SK-N-SH treated with all-trans-retinoic acid at 6 μM for 48 hours (cell line): ENCODE measurements at regions not wholly inside any gene's neighbourhood (a gene's known extent, or its start where the extent isn't known, plus 50 kb on each side); places are given as distances from the start of the nearest gene placed in this dataset.

Experiments
- ARNTL ChIP-seq: fragments of 450-650 bp; formaldehyde crosslinking; IDR thresholded peaks from 2 replicates; pipeline ENCODE4 v1.5.0; 2020; ENCODE audit warnings: low read depth, mild to moderate bottlenecking, moderate library complexity, borderline replicate concordance
- BACH2 ChIP-seq: fragments of 250-450 bp; sonication (Bioruptor Pico); IDR thresholded peaks from 2 replicates; pipeline ENCODE4 v1.9.0; 2021; ENCODE audit warnings: mild to moderate bottlenecking, borderline replicate concordance
- ESRRG ChIP-seq: fragments of 250-450 bp; sonication (Bioruptor Pico); IDR thresholded peaks from 2 replicates; pipeline ENCODE4 v1.6.1; 2021; ENCODE audit warnings: mild to moderate bottlenecking
- GLIS3 ChIP-seq: fragments of 250-450 bp; sonication (Bioruptor Pico); IDR thresholded peaks from 2 replicates; pipeline ENCODE4 v1.5.0; 2020; ENCODE audit warnings: mild to moderate bottlenecking, moderate library complexity
- ISL1 ChIP-seq: fragments of 250-450 bp; sonication (Bioruptor Pico); IDR thresholded peaks from 2 replicates; pipeline ENCODE4 v2.1.2; 2022; ENCODE audit warnings: mild to moderate bottlenecking, moderate library complexity
- PPARA ChIP-seq: fragments of 250-450 bp; sonication (Bioruptor Pico); IDR thresholded peaks from 2 replicates; pipeline ENCODE4 v1.5.0; 2020; ENCODE audit warnings: mild to moderate bottlenecking, borderline replicate concordance
- TOX ChIP-seq: fragments of 250-450 bp; sonication (Bioruptor Pico); IDR thresholded peaks from 2 replicates; pipeline ENCODE4 v1.8.0; 2021; ENCODE audit warnings: mild to moderate bottlenecking, moderate library complexity, borderline replicate concordance
- ZFP3 ChIP-seq: fragments of 250-450 bp; sonication (Bioruptor Pico); IDR thresholded peaks from 2 replicates; pipeline ENCODE4 v1.5.0; 2020; ENCODE audit warnings: mild to moderate bottlenecking, moderate library complexity
- ZFP30 ChIP-seq: fragments of 450-650 bp; formaldehyde crosslinking; IDR thresholded peaks from 2 replicates; pipeline ENCODE4 v1.5.0; 2022; ENCODE audit warnings: mild to moderate bottlenecking, moderate library complexity
- TF ChIP-seq, protein P1 (sequence below): fragments of 250-450 bp; sonication (Bioruptor Pico); IDR thresholded peaks from 2 replicates; pipeline ENCODE4 v1.5.0; 2020; ENCODE audit warnings: mild to moderate bottlenecking, moderate library complexity
- TF ChIP-seq, protein P2 (sequence below): fragments of 250-450 bp; sonication (Bioruptor Pico); IDR thresholded peaks from 2 replicates; pipeline ENCODE4 v1.8.0; 2020; ENCODE audit warnings: mild to moderate bottlenecking, moderate library complexity, borderline replicate concordance

DNA sequence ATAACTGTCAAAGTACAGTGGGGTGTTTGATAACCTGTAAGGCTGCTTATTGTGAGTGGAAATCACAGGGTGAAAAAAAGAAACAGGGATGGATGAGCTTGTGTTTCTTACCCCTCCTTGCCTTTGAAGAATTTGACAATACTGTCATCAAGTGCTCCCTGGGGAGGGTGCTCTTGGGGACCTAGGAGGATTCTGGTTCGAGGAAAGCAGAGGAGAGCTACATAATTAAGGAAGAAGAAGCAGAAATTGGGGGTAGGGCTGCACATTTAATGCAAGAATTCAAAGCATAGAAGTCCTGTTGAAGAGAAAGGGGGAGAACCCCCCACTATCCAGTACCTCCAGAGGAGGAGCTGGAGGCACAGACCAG, 208.1 kb upstream of the PHYHIPL start:
- TF ChIP-seq ZFP3 (CRISPR knock-in tag) (no peak), ISL1 (no peak), ESRRG (CRISPR knock-in tag) (no peak), GLIS3 (no peak), ZFP30 (CRISPR knock-in tag) (no peak), PPARA (CRISPR knock-in tag) (no peak), TOX (CRISPR knock-in tag) (no peak), ARNTL (no peak), BACH2 (CRISPR knock-in tag) (no peak)
- TF ChIP-seq, protein P1, sequence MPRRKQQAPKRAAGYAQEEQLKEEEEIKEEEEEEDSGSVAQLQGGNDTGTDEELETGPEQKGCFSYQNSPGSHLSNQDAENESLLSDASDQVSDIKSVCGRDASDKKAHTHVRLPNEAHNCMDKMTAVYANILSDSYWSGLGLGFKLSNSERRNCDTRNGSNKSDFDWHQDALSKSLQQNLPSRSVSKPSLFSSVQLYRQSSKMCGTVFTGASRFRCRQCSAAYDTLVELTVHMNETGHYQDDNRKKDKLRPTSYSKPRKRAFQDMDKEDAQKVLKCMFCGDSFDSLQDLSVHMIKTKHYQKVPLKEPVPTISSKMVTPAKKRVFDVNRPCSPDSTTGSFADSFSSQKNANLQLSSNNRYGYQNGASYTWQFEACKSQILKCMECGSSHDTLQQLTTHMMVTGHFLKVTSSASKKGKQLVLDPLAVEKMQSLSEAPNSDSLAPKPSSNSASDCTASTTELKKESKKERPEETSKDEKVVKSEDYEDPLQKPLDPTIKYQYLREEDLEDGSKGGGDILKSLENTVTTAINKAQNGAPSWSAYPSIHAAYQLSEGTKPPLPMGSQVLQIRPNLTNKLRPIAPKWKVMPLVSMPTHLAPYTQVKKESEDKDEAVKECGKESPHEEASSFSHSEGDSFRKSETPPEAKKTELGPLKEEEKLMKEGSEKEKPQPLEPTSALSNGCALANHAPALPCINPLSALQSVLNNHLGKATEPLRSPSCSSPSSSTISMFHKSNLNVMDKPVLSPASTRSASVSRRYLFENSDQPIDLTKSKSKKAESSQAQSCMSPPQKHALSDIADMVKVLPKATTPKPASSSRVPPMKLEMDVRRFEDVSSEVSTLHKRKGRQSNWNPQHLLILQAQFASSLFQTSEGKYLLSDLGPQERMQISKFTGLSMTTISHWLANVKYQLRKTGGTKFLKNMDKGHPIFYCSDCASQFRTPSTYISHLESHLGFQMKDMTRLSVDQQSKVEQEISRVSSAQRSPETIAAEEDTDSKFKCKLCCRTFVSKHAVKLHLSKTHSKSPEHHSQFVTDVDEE, result no peak
- TF ChIP-seq, protein P2, sequence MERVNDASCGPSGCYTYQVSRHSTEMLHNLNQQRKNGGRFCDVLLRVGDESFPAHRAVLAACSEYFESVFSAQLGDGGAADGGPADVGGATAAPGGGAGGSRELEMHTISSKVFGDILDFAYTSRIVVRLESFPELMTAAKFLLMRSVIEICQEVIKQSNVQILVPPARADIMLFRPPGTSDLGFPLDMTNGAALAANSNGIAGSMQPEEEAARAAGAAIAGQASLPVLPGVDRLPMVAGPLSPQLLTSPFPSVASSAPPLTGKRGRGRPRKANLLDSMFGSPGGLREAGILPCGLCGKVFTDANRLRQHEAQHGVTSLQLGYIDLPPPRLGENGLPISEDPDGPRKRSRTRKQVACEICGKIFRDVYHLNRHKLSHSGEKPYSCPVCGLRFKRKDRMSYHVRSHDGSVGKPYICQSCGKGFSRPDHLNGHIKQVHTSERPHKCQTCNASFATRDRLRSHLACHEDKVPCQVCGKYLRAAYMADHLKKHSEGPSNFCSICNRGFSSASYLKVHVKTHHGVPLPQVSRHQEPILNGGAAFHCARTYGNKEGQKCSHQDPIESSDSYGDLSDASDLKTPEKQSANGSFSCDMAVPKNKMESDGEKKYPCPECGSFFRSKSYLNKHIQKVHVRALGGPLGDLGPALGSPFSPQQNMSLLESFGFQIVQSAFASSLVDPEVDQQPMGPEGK (CRISPR knock-in tag), result no peak
